Stimulated activated CD4-positive, alpha-beta T cell treated with anti-CD3 and anti-CD28 coated beads, Interleukin-4, amount 100 ng/mL, for 48 hours (primary cell): ENCODE measurements at regions not wholly inside any gene's neighbourhood (a gene's known extent, or its start where the extent isn't known, plus 50 kb on each side); places are given as distances from the start of the nearest gene placed in this dataset.

Source experiments
- DNase-seq, 2 donors: peaks; one replicate each; pipeline ENCODE4 v3.0.0-alpha.2; 2020; ENCODE audit warnings: low read depth in 2 of 2

DNA sequence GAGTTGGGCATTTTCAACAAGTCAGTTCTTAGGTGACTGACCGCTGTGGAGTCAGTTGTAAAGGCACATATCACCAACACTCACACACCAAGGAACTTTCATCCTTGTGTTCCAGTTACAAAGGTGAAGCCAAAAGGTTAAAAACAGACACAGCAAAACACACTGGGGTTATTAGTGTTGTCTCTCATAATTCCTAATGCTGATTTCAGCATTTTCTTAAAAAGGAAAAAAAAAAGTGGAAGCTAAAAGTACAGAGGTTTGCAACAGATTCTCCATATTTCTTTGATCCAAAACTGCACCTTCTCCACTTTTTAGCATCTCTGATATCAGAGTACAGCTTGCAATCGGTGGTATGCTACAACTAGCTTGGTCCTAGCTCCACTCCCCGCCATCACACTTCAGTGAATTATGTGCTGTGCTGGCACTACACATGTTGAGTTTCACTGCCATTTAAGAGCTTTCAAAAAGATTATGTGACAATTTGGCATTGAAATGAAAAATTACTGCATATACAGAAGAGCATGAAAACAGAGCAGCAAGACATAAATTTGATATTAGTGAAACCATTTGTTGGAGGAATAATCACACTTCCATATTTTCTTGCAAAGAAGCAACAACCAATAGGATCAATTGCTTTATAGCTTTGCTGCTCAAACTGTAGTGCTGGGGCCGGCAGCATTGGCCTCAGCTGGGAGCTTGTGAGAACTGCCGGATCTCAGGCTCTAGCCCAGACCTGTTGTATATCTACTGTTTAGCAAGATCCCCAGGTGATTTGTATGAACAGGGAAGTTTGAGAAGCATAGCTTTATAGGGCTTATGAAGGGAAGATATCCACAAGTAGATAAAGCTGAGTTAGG lies 62.3 kb upstream of the DAPL1 start:
- DNase-seq: no peak

DNA sequence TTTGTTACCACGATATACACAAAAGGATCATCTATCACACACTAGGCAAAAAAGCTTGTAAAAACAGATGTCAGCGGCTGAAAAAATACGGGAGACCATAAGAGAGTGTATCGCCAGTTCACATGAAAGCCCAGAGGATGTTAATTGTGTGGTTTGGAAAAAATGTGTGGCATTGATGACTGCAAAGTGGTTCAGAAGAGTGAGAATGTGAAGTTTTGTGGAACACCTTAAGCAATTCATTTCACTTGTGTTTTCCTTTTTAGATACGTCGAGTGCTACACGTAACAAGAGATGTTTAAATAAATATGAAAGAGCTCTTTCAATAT lies 61.7 kb upstream of the DAPL1 start:
- no peak for DNase-seq

DNA sequence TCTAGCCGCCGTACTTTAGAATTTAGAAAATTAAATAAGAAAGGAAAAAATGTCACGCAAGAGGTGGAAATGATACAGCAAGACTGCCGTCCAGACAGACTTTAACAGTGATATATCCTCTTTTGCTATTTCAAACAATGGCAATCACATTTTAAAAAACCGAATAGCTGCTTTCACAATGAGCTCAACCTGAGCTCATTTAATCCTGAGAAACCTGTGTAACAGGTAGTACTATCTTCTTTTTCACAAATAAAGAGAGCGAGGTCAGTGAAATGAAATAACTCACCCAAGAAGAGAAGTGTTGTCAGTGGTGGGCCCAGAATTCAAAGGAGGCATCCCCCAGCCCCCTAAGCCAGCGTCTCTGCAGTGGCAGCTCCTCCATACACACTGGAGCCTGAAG lies 60.7 kb upstream of the DAPL1 start:
- DNase-seq: no peak

DNA sequence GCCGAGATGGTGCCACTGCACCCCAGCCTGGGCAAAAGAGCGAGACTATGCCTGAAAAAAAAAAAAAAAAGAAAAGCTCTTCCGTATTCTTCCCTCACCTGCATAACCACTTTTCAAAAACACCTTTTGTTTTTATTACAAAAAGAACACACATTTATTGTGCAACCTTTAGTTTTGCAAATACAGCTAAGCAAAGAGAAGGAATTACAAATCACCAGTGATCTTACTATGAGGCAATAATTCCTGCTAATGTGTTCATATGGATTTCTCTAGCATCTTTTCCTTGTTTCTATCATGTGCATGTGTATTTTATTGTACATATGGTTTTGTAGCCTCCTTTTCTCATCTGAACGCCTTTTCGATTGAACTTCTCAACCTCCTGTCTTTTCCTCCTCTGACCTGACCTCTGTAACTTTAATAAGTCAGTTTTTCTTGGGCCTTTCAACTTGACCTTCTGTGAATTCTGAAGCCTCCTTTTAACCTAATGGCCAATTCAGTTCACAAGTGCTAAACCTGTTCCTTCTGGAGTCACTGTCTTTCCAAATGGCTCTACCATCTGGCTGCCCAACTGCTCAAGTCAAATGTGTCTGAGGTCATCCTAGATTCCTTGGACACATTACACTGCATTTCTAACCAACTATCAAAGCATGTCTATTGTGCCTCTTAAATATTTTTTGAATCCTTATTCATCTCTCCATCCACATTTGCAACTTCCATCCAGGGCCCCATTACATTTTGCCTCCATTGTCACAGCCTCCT lies 59.1 kb upstream of the DAPL1 start:
- DNase-seq: no peak

DNA sequence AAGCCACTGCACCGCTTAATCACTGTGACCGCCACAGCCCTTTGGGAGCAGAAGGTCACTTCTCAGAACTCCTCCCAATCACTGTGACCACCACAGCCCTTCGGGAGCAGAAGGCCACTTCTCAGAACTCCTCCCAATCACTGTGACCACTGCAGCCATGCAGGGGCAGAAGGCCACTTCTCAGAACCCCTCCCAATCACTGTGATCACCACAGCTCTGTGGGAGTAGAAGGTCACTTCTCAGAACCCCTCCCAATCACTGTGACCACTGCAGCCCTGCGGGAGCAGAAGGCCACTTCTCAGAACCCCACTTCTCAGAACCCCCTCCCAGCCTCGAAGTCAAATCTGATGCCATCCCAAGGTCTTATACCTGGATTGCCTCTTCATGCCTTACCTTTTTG lies 56.8 kb upstream of the DAPL1 start:
- no peak for DNase-seq

DNA sequence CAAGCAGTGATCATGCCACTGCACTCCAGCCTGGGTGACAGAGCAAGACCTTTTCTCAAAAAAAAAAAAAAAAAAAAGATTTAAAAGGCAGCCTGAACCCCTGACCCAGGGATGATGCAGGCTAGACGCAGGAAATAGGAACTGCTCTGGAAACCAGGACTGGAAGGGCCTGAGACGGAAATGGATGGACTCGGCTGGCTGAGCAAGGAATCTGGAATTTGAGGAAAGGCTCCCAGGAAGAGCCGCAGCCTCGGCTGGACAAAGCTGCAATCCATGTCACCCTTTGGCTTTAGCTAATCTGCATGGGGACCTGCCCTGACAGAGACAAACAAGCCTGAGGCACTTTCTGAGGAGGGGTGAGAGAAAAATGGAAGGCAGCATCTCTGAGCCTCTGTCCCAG lies 55.0 kb upstream of the DAPL1 start:
- DNase-seq: no peak

DNA sequence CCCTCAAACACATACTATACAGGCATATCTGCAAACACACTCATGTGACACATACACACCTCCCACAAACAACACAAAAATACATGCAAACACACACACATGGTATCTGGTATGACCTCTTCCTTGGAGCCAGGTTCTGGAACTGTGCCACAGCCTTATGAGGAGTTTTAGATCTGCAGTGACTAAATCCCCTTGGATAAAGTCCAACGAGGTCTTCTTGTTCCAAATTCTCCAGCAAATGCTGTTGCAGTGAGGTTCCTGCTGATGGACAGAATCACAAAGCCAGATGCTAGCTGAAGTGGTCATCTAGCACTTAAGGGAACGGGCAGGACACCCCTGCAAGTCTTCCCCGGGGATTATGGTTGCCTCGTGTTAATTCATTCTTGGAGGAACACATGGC lies 54.5 kb upstream of the DAPL1 start:
- DNase-seq: no peak

DNA sequence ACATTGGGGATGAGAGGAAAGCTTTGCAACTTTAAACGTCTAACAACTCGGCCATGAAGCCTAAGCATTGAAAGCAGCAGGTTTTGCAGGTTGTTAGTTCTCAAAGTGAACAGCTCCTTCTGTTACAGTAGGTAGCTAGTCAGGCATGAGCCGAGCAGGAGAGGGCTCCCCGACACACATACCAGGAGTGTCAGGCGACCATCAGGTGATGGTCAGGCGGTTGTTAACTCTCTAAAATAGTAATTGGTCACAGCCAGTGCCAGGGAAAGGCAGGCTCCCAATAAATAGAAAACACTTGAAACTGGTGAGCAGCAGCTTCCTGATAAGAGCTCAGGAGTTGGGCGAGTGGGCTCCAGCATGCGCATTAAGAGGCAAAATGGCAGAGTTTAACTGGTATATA lies 53.5 kb upstream of the DAPL1 start:
- no peak for DNase-seq

DNA sequence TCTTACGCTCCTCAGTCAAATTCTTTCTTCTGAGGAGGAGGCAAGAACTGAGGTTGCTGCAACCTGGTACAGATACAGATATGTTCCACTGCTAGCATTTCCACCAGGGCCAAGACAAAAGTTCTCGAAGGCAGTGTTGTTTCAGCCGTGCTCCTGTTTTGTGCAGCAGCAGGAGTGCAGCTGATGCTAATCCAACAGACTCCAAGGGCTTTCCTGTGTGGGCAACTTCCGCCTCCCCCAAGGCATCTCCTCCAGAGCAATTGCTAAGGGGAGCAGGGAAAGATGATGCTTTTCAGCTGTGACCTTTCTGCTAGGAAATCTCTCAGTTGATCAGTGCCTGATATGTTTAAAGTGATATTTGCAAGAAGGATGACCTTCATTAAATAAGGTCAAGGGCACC lies 52.6 kb upstream of the DAPL1 start:
- DNase-seq: no peak

DNA sequence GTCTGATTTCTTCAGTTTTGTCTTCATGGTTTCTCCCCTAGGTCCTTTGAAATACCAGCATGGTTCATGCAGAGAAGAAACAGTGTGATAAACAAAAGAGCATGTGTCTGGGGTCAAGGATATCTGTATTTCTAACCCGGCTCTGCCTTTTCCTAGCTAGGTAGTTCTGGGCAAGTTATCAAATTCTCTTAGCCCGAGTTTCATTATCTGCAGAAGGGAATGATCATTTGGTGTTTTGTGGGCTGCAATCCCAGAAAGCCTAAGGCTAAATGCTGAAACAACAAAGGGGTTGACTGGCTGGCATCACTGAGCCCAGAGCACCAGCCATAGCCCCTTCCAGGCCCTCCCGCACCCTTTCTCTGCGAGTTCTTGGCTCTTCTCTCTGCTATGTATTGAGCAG lies 51.7 kb upstream of the DAPL1 start:
- no peak for DNase-seq

DNA sequence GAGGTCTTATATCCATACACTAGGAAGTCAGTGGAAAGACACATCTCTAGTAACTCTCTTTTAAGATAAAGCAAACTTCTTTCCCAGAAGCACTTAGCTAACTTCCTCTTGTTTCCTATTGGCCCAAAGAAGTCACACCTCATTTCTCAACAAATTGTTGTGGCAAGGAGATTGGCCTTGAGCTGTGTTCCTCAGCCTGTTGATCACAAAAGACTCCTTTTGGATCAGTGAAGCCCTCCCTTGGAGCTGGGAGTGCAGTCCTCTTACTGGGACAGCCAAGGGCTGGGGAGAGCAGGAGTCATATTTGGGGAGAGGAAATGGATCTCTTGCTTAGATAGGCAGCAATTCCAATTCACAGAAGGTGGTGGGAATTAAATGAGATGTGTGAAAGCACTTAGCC lies 51.2 kb upstream of the DAPL1 start:
- no peak for DNase-seq

DNA sequence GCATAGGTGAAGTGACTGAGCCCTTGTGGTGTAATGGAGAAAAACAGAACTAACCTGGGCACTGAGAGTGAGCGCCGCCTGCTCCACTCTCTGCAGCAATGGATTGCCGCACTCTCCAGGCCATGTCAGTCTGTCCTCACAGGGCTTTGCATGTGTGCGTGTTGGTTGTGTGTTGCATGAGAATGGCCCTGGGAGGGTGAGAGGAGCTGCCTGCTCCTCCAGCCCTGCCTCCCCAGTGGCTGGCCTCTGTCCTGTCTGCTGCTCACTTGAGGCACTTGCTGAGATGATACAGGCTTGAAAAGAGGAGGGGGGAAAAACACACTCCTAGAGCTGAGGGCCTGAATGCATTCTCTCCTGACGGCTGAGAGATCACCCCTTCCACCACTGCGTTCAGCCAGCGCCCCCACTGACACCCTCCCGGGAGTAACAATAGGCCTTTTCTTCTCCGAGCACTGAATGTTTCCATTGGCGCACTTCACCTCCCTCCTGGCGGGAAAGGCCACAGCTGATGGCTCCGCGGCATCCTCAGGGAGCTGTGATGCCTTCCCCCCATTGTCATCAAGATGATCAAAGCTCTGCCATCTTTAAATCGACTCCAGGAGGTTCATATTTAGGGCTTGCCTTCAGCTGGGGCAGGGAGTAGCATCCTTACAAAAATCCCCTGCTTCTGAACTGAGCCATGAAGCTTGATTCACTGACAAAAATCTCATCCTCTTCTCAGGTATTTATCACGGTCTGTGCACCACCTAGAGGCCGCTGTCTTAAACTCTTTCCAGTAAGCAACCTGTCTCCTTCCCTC lies 49.9 kb upstream of the DAPL1 start:
- DNase-seq: peak in 1 of 2 donors; percentile 8
